GM12878 (cell line): ENCODE measurements at regions not wholly inside any gene's neighbourhood (a gene's known extent, or its start where the extent isn't known, plus 50 kb on each side); places are given as distances from the start of the nearest gene placed in this dataset.

Experiments
- ATAC-seq: fragments of 200-7000 bp; cut with Tn5 transposase; 3 replicates; pipeline ENCODE4 v1.9.1; 2020; ENCODE audit warnings: mild to moderate bottlenecking, moderate library complexity
- BruUV-seq: library from RNA; stranded (reverse); fragments of 400-500 nt; replicated peaks from 2 replicates; lab custom pipeline; 2021; lab: Mats Ljungman, UMichigan
- CTCF ChIA-PET: fragments of 300-600 bp; sonication (Branson Sonifier 250); formaldehyde crosslinking; extraction: SDS; loops from one replicate; lab custom pipeline; 2021; ENCODE audit warnings: inconsistent platforms; lab: Yijun Ruan, JAX
- POLR2A ChIA-PET: fragments of 350-600 bp; formaldehyde crosslinking; extraction: SDS; loops from one replicate; lab custom pipeline; 2021; ENCODE audit warnings: inconsistent platforms; lab: Charles Lee
- RAD21 ChIA-PET: fragments of 300-600 bp; sonication (Branson Sonifier 250); formaldehyde crosslinking; loops from one replicate; lab custom pipeline; 2023; ENCODE audit warnings: antibody characterized with exemption; ENCODE audit not compliant: unreplicated experiment; lab: Charles Lee
- SMC1A ChIA-PET: fragments of 300-600 bp; sonication (Branson Sonifier 250); formaldehyde crosslinking; loops from one replicate; lab custom pipeline; 2023; ENCODE audit not compliant: unreplicated experiment, uncharacterized antibody; lab: Charles Lee
- DNase-seq: peaks from one replicate; pipeline ENCODE4 v3.0.0-alpha.2; 2011; ENCODE audit warnings: low read depth, low spot score
- FAIRE-seq: peaks from 3 replicates; lab custom pipeline; 2011; peaks lifted over from hg19 to GRCh38; lab: Jason Lieb, UNC
- H2AFZ ChIP-seq: 2 replicates; pipeline ENCODE4 v1.6.0; 2011; ENCODE audit warnings: low read depth, low read length, control low read depth; ENCODE audit not compliant: control insufficient read depth
- H3K27ac ChIP-seq: 2 replicates; pipeline ENCODE4 v1.5.1; 2011; ENCODE audit warnings: control low read depth; ENCODE audit not compliant: control insufficient read depth, insufficient read depth
- H3K27me3 ChIP-seq, 2 experiments: replicated peaks in 1 of 2; 2 replicates each; pipeline versions ENCODE4 v1.6.0 to v1.6.1; 2011; ENCODE audit warnings: low read length in 1 of 2; ENCODE audit not compliant: control insufficient read depth in 2 of 2, insufficient read depth in 2 of 2
- H3K36me3 ChIP-seq, 2 experiments: 2 replicates each; pipeline ENCODE4 v1.5.1; 2011; ENCODE audit warnings: low read length in 1 of 2; ENCODE audit not compliant: control insufficient read depth in 2 of 2, insufficient read depth in 2 of 2
- H3K4me1 ChIP-seq: 2 replicates; pipeline ENCODE4 v1.6.1; 2011; ENCODE audit warnings: mild to moderate bottlenecking, low read length, moderate library complexity, mixed read lengths; ENCODE audit not compliant: control insufficient read depth, insufficient read depth
- H3K4me2 ChIP-seq: 2 replicates; pipeline ENCODE4 v1.6.0; 2011; ENCODE audit warnings: control low read depth; ENCODE audit not compliant: control insufficient read depth, insufficient read depth
- H3K4me3 ChIP-seq: fragments of 200-600 bp; sonication (generic); 2 replicates; pipeline ENCODE4 v1.5.1; 2016
- H3K79me2 ChIP-seq: 2 replicates; pipeline ENCODE4 v1.6.0; 2011; ENCODE audit warnings: low read length; ENCODE audit not compliant: control insufficient read depth, insufficient read depth
- H3K9ac ChIP-seq: 2 replicates; pipeline ENCODE4 v1.8.0; 2011; ENCODE audit warnings: low read length, control low read depth, mixed read lengths; ENCODE audit not compliant: control insufficient read depth, insufficient read depth
- H3K9me3 ChIP-seq: replicated peaks from 3 replicates; pipeline ENCODE4 v1.5.1; 2011; ENCODE audit warnings: mild to moderate bottlenecking, low read length; ENCODE audit not compliant: control insufficient read depth, insufficient read depth
- H4K20me1 ChIP-seq: 2 replicates; pipeline ENCODE4 v1.6.0; 2011; ENCODE audit not compliant: control insufficient read depth, insufficient read depth
- ASH2L ChIP-seq: fragments of 300-600, 200-600 bp; sonication (generic); IDR thresholded peaks from 2 replicates; pipeline ENCODE4 v1.6.1; 2017; ENCODE audit warnings: low read depth, mild to moderate bottlenecking, borderline replicate concordance
- CBX3 ChIP-seq: fragments of 200-600 bp; sonication (generic); IDR thresholded peaks from 2 replicates; pipeline ENCODE4 v1.6.1; 2016; ENCODE audit warnings: low read depth, borderline replicate concordance
- HCFC1 ChIP-seq: fragments of 150-350 bp; IDR thresholded peaks from 2 replicates; pipeline ENCODE4 v1.6.1; 2014; ENCODE audit warnings: low read length
- HDAC6 ChIP-seq: fragments of 200-600 bp; sonication (generic); IDR thresholded peaks from one replicate; pipeline ENCODE4 v1.8.0; 2017; ENCODE audit warnings: antibody characterized with exemption; ENCODE audit not compliant: unreplicated experiment
- HDGF ChIP-seq: fragments of 450-650 bp; IDR thresholded peaks from 2 replicates; pipeline ENCODE4 v1.6.1; 2016; ENCODE audit warnings: antibody characterized with exemption
- MTA2 ChIP-seq: fragments of 450-650 bp; IDR thresholded peaks from 2 replicates; pipeline ENCODE4 v1.6.1; 2016; ENCODE audit warnings: low read depth, mild to moderate bottlenecking, moderate library complexity
- MTA3 ChIP-seq: IDR thresholded peaks from 2 replicates; pipeline ENCODE4 v1.6.1; 2012; ENCODE audit warnings: low read length, inconsistent platforms, borderline replicate concordance
- NFIC ChIP-seq: IDR thresholded peaks from 2 replicates; pipeline ENCODE4 v1.6.1; 2012; ENCODE audit warnings: low read depth, mild to moderate bottlenecking, inconsistent platforms, low read length, moderate library complexity
- PAX8 ChIP-seq: fragments of 450-650 bp; IDR thresholded peaks from 2 replicates; pipeline ENCODE4 v1.6.1; 2017; ENCODE audit warnings: mild to moderate bottlenecking, moderate library complexity
- RELA ChIP-seq: fragments of 450-650 bp; IDR thresholded peaks from 2 replicates; pipeline ENCODE4 v1.8.0; 2014; ENCODE audit warnings: borderline replicate concordance; ENCODE audit not compliant: partially characterized antibody
- REST ChIP-seq: IDR thresholded peaks from 2 replicates; pipeline ENCODE4 v1.6.1; 2012; ENCODE audit warnings: mild to moderate bottlenecking, low read depth, low read length
- SMAD5 ChIP-seq: IDR thresholded peaks from 2 replicates; pipeline ENCODE4 v1.6.1; 2016; ENCODE audit warnings: antibody characterized with exemption, low read depth
- SREBF2 ChIP-seq: IDR thresholded peaks from 2 replicates; pipeline ENCODE4 v1.6.1; 2012; ENCODE audit warnings: mild to moderate bottlenecking, low read length
- SUPT20H ChIP-seq: IDR thresholded peaks from 2 replicates; pipeline ENCODE4 v1.6.1; 2011; ENCODE audit warnings: low read depth, mild to moderate bottlenecking, low read length, moderate library complexity, borderline replicate concordance; ENCODE audit not compliant: control insufficient read depth
- TAF1 ChIP-seq: IDR thresholded peaks from 2 replicates; pipeline ENCODE4 v1.6.1; 2011; ENCODE audit warnings: mild to moderate bottlenecking, low read depth, low read length, borderline replicate concordance
- TBL1XR1 ChIP-seq: IDR thresholded peaks from 2 replicates; pipeline ENCODE4 v1.6.1; 2012; ENCODE audit warnings: low read depth, low read length, improper control_type of control experiment
- ZBTB4 ChIP-seq: fragments of 450-650 bp; formaldehyde crosslinking; IDR thresholded peaks from 2 replicates; pipeline ENCODE4 v1.4.0; 2022; ENCODE audit warnings: mild to moderate bottlenecking, moderate library complexity
- ZNF24 ChIP-seq: fragments of 450-650 bp; IDR thresholded peaks from 2 replicates; pipeline ENCODE4 v1.6.1; 2017; ENCODE audit warnings: antibody characterized with exemption, mild to moderate bottlenecking
- WGBS: methylation state at CpG from one replicate; pipeline ENCODE4 v1.1.6; 2016; ENCODE audit warnings: low lambda C conversion rate; ENCODE audit not compliant: insufficient replicate concordance, insufficient coverage; ENCODE audit errors: missing lambda C conversion rate; 5-methylcytosine and 5-hydroxymethylcytosine counted together
- in situ Hi-C: fragments of 300-500 bp; cut with MboI; formaldehyde crosslinking; loops from 9 replicates; pipeline ENCODE4 v1.14.3; 2018; ENCODE audit warnings: mixed read lengths
- intact Hi-C: fragments of 100-400 bp; cut with micrococcal nuclease; formaldehyde crosslinking; loops from one replicate; pipeline ENCODE4 v1.14.2; 2022; ENCODE audit not compliant: unreplicated experiment

DNA sequence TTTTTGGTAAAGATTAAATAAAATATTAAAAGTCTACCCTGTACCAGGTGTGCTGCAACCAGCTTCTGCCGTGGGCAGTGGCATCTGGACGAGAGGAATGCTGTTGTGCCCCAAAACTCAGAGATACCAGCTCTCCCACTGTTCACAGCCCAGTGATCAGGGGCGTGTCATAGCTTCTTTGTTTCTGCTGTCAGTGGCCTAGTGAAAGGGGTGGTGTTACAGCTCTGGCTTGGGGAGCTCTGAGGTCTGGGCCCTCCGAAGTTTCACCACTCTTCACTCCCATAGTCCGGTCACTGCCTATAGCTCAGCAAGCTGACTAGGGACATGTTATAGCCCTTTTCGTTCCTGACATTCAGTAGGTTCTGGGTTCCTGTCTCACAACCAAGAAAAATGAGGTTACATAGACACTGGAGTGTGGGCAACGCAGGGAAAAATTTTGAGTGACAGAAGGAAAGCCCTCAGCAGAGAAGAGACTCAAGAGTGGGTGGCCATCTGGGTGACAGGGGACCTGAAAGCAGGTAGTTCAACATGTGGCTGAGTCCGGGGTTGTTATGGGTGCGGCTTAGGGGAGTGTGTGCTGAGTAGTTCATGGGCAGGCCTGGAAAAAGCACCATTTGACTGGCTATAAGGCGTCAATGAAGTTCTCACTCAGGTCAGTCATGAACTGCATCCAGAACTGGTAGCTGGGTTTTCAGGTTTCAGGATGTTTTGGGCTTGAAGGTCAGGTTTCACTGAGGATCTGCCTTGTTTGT, 1184.4 kb upstream of the PABPC4L start:
- Histone ChIP-seq H3K9me3 (no peaks in the 10 kb centered on the region), H2AFZ (no peak overlapping the region), H3K36me3 (no peaks in the 10 kb centered on the region), H3K4me2 (no peak overlapping the region), H3K4me1 (no peaks in the 10 kb centered on the region), H3K9ac (no peak overlapping the region), H3K27ac (no peak overlapping the region), H4K20me1 (no peaks in the 10 kb centered on the region), H3K4me3 (no peak overlapping the region), H3K27me3 (no peaks in the 10 kb centered on the region), H3K79me2 (no peaks in the 10 kb centered on the region)
- FAIRE-seq, result no peak
- WGBS, result 18% methylated on average over 10 of the region's 10 CpGs
- peak; percentile 79 for ATAC-seq
- ChIA-PET POLR2A (no interaction called here), SMC1A (interaction anchor here (1.8 kb wide), 1 partner anchor 15 kb away, joined by 4 read pairs; no protein-coding TSS in a partner anchor), CTCF (interaction anchor here (1.7 kb wide), 1 partner anchor 14 kb away, joined by 8 read pairs; no protein-coding TSS in a partner anchor), RAD21 (interaction anchor here (1.8 kb wide), 1 partner anchor 13 kb away, joined by 6 read pairs; no protein-coding TSS in a partner anchor)
- no peak for DNase-seq
- no TSS peak for BruUV-seq
- in situ Hi-C loops (loop anchor here (25.0 kb wide), 1 partner anchor 1476 kb away; no protein-coding TSS in a partner anchor), intact Hi-C loops (no loop called here)
- TF ChIP-seq MTA3 (no peak), ASH2L (no peak), SUPT20H (no peak), HDGF (no peak), MTA2 (no peak), REST (no peak), SREBF2 (no peak), NFIC (no peak), ZBTB4 (CRISPR knock-in tag) (no peak), SMAD5 (no peak), ZNF24 (no peak), CBX3 (no peak), TAF1 (no peak), PAX8 (no peak), RELA (no peak), HDAC6 (no peak), HCFC1 (no peak), TBL1XR1 (no peak)
